SJSA1 (cell line): ENCODE measurements at regions not wholly inside any gene's neighbourhood (a gene's known extent, or its start where the extent isn't known, plus 50 kb on each side); places are given as distances from the start of the nearest gene placed in this dataset.
A peak's percentile ranks its signal among the peaks of the same experiment; 100 is the strongest.
"Not testable (repeated sequence)": the region's sequence is repeated elsewhere in the genome, so short reads cannot be mapped to it uniquely, and the experiment has no call there.

Source experiments
- DNase-seq, 2 experiments: peaks; one replicate each; pipeline ENCODE4 v3.0.0-alpha.2; 2015 to 2020; ENCODE audit warnings: low spot score in 2 of 2, low read depth in 1 of 2
- H3K27ac ChIP-seq: fragments of 250-450 bp; sonication (Bioruptor Pico); 2 replicates; pipeline ENCODE4 v1.5.1; 2020; ENCODE audit warnings: mild to moderate bottlenecking, moderate library complexity
- H3K27me3 ChIP-seq: fragments of 250-450 bp; sonication (Bioruptor Pico); replicated peaks from 2 replicates; pipeline ENCODE4 v1.5.1; 2020; ENCODE audit warnings: mild to moderate bottlenecking, moderate library complexity
- H3K36me3 ChIP-seq: fragments of 250-450 bp; sonication (Bioruptor Pico); 2 replicates; pipeline ENCODE4 v1.5.1; 2020; ENCODE audit warnings: mild to moderate bottlenecking
- H3K4me1 ChIP-seq: fragments of 250-450 bp; sonication (Bioruptor Pico); replicated peaks from 2 replicates; pipeline ENCODE4 v1.6.1; 2021; ENCODE audit warnings: mild to moderate bottlenecking
- H3K4me3 ChIP-seq: fragments of 250-450 bp; sonication (Bioruptor Pico); 2 replicates; pipeline ENCODE4 v1.5.1; 2020; ENCODE audit warnings: mild to moderate bottlenecking
- H3K9me3 ChIP-seq: fragments of 250-450 bp; sonication (Bioruptor Pico); replicated peaks from 2 replicates; pipeline ENCODE4 v1.5.1; 2020; ENCODE audit warnings: mild to moderate bottlenecking

DNA sequence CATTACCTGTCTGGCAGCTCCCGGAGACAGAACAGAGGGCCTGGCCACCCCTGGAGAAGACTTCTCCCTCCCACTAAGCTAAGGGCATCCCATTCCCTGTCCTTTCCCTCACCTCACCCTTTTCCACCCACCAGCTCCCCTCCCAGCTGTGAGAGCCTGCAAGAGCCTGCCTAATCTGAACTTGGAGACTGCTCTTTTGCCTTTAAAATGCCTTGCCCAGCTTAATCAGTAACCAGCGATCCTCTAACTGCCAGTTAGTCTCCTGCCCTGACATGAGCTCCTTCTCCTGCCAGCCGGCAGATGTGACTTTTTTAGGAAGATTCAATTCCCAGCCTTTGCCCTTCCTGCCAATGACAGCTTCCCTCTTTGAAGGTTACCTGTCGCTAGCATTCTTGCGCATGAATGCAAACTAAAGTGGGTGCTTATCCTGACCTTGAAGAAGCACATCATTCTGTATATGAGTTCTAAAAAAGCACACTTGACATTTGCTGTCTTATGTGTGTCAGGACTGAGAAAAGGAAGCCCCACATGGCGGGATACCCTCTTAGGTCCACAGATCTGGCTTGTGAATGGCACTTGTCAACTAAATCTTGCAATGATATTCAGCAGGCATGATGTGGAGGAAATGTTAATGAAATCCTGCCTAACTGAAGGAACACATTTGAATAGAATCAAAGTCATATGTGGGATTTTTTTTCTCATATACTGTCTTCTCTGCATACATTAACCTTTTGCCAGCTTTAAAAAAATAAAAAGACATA lies 411.2 kb upstream of the SLC30A5 start:
- Histone ChIP-seq H3K27ac (no peak overlapping the region), H3K4me3 (no peak overlapping the region), H3K9me3 (no peaks in the 10 kb centered on the region), H3K27me3 (no peaks in the 10 kb centered on the region), H3K4me1 (no peaks in the 10 kb centered on the region), H3K36me3 (no peaks in the 10 kb centered on the region)
- no peak for DNase-seq

DNA sequence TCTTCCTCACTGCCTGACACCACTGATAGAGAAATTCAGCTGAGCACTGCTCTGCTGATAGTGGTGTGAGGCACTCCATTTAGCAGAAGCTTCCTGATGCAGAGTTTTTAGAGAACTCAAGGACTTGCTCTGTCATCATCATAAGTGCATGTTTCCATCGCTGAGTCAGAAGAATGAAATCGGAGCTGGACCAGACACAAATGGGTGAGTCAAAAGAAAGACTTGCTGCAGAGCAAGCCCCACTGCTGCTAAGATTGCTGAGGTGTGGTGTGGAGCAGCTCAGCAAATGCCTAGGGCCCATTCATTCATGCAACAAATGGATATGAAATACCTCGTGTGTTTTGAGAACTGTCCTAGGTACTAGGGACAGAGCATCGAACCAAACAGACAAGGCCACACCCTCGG lies 410.2 kb upstream of the SLC30A5 start:
- peak in 1 of 2 experiments; percentile 1 for DNase-seq
- H3K27me3 ChIP-seq = no peaks in the 10 kb centered on the region
- H3K4me1 ChIP-seq = no peaks in the 10 kb centered on the region
- no peak overlapping the region for H3K27ac ChIP-seq
- H3K4me3 ChIP-seq = no peak overlapping the region
- no peaks in the 10 kb centered on the region for H3K9me3 ChIP-seq
- no peaks in the 10 kb centered on the region for H3K36me3 ChIP-seq

DNA sequence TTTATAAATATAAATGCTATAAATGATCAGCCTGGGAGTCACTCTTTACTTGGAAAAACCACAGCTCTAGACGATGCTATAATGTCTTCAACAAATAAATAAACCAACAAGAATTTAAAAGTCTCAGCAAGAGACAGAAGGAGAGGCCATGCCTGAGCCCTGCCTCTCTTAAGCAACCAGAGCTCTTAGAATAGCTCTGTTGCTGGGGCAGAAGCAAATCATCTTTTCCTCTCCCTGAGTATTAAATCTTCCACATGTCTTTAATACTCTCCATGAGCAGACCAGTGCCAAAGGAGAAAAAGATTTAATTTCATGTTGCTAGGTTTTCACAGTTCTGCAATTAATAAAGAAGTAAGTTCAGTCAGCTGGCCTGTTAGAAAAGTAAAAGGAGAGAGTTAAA lies 408.0 kb upstream of the SLC30A5 start:
- no peak for DNase-seq
- Histone ChIP-seq H3K36me3 (no peaks in the 10 kb centered on the region), H3K27me3 (no peaks in the 10 kb centered on the region), H3K27ac (no peak overlapping the region), H3K4me3 (no peak overlapping the region), H3K9me3 (no peaks in the 10 kb centered on the region), H3K4me1 (no peaks in the 10 kb centered on the region)

DNA sequence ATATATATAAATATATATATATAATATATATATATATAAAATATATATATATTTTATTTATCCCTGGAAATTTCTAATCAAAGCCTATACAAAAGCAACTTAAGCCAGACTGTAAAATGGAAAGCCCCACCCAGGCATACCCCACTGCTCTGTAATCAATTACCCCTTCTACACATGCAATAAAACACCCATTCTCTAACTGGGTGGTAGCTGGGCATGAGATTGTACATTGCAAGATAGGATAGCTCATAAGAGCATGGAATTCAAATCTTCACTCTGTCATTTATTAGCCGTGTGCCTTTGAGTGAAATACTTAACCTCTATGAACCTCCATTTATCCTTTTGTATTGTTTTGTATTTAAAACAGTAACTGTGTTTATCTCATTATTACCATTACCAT lies 405.3 kb upstream of the SLC30A5 start:
- H3K27ac ChIP-seq = no peak overlapping the region
- H3K4me1 ChIP-seq = no peaks in the 10 kb centered on the region

DNA sequence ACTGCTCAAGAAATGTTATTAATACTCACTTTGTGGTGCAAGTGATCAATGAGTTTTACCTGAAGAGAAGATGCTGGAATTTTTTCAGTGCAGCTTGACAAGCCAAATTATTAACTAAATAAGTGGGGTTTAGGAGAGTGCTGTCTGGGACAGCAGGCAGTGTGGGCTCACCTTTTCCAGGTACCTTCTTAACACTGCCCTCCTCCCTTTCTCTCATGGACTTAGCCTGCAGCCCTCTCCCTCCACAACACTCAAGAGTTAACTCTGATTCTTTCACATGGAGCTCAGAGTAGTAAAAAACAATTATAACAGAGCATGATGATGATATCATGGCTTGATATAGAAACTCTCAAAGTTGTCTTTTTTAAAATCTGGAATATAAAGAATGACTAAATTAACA lies 404.8 kb upstream of the SLC30A5 start:
- Histone ChIP-seq H3K4me3 (no peak overlapping the region), H3K27me3 (no peaks in the 10 kb centered on the region), H3K27ac (no peak overlapping the region), H3K36me3 (no peaks in the 10 kb centered on the region), H3K9me3 (no peaks in the 10 kb centered on the region), H3K4me1 (no peaks in the 10 kb centered on the region)
- DNase-seq = no peak

More for the DNA sequence above, 405.3 kb upstream of the SLC30A5 start:
- DNase-seq = no peak
- Histone ChIP-seq H3K36me3 (no peaks in the 10 kb centered on the region), H3K27me3 (no peaks in the 10 kb centered on the region), H3K4me3 (no peak overlapping the region), H3K9me3 (no peaks in the 10 kb centered on the region)

DNA sequence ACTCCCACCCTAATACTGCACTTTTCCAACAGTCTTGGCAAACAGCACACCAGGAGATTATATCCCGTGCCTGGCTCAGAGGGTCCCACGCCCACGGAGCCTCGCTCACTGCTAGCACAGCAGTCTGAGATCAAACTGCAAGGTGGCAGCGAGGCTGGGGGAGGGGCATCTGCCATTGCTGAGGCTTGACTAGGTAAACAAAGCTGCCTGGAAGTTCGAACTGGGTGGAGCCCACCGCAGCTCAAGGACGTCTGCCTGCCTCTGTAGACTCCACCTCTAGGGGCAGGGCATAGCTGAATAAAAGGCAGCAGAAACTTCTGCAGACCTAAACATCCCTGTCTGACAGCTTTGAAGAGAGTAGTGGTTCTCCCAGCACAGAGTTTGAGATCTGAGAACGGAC lies 401.9 kb upstream of the SLC30A5 start:
- not testable (repeated sequence) for H3K27me3 ChIP-seq, H3K36me3 ChIP-seq

DNA sequence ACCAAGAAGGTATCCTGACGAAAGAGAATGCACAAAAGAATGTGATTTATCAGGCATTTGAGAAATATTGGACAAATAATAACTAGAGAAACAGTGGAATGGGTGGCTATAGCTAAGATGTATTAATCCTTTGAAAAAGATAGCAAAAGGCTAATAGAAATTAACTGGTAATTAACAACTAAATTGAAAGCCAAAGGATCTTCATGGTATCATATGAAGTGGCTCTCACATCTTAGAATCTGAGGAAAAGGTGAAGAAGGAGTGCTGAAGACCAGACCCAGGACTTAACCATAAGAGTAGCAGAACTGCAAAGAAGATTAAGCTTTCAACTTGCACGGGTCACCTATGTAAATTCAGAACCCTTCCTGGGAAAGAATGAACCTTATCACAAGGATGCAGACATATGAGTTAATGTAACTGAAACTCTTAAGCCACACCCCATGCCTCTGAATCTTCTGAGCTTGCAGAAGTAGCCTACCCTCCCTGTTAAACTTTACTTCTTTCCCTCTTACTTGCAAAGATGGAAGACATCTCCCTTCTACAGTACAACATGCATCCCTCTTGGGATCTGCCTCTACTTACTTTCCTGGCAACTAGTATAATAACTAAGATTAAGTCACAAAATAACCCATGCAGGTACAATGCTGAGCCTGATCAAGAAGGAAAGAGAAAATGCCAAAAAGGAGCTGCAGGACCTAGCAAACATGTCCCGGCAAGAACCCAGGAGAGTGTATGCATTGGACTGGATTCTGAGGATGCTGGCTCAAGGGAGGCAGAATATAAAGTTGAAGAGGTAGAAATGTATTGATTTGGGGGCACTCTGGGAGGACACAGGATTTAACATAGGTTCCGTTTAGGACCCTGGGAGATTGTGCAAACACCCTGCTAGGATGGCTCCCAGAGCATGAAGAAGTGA lies 395.5 kb upstream of the SLC30A5 start:
- DNase-seq = no peak
- Histone ChIP-seq H3K27ac (no peak overlapping the region), H3K9me3 (no peaks in the 10 kb centered on the region), H3K27me3 (no peaks in the 10 kb centered on the region), H3K36me3 (no peaks in the 10 kb centered on the region), H3K4me1 (no peaks in the 10 kb centered on the region), H3K4me3 (no peak overlapping the region)

More for the DNA sequence above, 401.9 kb upstream of the SLC30A5 start:
- not testable (repeated sequence) for H3K9me3 ChIP-seq, DNase-seq, H3K27ac ChIP-seq, H3K4me3 ChIP-seq, H3K4me1 ChIP-seq

DNA sequence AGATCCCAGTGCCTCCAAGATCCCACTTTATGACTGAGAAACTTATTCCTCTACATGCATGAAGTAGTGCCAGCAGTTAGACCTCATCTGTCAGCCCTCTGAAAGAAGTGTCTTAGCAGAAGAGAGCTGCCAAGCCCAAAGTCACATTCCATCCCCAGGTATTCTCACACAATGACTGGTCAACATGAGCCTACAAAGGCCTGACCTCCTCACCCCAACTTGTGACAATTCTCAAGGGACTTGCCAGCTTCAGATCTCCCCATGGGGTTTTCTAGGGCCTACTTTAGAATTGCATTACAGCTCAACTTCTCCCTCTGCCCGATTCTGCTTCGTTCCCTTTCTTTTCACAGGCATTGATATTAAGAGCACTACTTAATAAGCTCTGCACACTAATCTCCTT lies 393.8 kb upstream of the SLC30A5 start:
- H3K27ac ChIP-seq = no peak overlapping the region
- H3K4me3 ChIP-seq = no peak overlapping the region
- H3K4me1 ChIP-seq = no peaks in the 10 kb centered on the region
- no peak for DNase-seq
- H3K36me3 ChIP-seq = no peaks in the 10 kb centered on the region
- H3K9me3 ChIP-seq = no peaks in the 10 kb centered on the region
- H3K27me3 ChIP-seq = no peaks in the 10 kb centered on the region

DNA sequence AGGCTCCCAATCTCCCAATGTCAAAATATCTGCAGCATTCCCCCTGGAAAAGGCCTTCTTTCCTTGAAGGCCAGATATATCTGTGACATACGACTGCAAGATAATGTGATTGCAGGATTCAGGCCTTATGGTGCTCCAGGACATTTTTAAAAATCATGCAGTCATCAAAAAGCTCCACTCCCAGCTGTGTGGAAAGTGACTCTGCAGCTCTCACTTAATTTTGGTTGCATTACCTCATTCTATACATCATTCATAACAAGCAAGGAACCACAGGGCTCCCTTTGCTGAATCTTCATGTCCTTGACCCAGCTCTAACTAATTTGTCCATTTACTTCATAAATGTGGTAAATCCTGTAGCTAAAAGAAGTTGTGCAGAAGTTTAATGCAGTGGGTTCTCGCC lies 386.2 kb upstream of the SLC30A5 start:
- H3K27ac ChIP-seq = no peak overlapping the region
- DNase-seq = no peak

DNA sequence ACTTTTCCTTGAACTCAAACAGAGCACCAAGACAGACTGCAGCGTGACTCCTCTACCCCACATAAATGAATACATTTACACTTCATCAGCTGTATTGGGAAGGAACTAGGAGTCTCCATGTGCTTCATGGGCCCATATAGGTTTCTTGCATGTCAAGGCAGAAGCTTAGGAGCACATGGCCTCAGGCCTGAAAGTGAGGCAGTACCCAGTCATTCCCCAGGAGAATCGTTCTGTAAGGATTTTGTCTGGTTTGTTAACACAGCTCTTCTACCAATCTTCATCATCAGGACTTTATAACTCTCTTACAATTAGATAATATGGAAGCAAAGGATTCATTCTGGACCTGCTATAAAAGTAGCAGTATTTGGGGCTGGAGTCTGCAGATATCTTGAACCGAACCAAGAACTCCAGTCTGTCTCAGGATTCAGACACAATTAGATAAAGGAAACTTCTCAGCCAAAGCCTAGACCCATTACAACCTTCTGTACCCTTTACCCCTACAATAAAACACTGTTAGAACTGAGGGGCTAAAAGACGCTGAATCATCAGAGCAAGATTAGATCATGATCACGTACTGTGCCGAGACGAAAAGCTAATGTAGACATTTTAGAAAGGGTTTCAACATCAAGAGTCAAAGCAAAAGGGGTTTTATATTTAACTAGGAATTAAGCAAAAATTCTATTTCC lies 385.5 kb upstream of the SLC30A5 start:
- no peaks in the 10 kb centered on the region for H3K9me3 ChIP-seq
- H3K27me3 ChIP-seq = no peaks in the 10 kb centered on the region
- H3K4me1 ChIP-seq = no peaks in the 10 kb centered on the region
- H3K27ac ChIP-seq = no peak overlapping the region
- no peak for DNase-seq
- H3K4me3 ChIP-seq = no peak overlapping the region
- no peaks in the 10 kb centered on the region for H3K36me3 ChIP-seq

More for the DNA sequence above, 386.2 kb upstream of the SLC30A5 start:
- Histone ChIP-seq H3K4me3 (no peak overlapping the region), H3K36me3 (no peaks in the 10 kb centered on the region), H3K27me3 (no peaks in the 10 kb centered on the region), H3K4me1 (no peaks in the 10 kb centered on the region), H3K9me3 (no peaks in the 10 kb centered on the region)

DNA sequence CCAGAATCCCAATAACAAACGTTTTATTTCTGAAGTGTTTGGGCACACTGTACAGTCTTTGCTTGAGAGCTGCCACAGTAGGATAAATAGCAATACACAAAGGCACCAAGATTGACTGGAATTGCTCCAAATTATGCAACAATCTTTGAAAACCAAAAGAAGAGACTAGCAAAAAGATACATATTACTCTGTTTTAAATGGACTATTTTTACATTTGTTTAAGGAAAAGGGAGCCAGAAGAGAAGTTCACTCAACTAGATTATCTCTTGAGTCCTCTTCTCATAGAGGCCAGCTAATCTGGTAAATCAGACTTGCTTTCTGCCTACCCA lies 385.0 kb upstream of the SLC30A5 start:
- Histone ChIP-seq H3K27me3 (no peaks in the 10 kb centered on the region), H3K36me3 (no peaks in the 10 kb centered on the region), H3K27ac (no peak overlapping the region), H3K4me3 (no peak overlapping the region), H3K9me3 (no peaks in the 10 kb centered on the region), H3K4me1 (no peaks in the 10 kb centered on the region)
- no peak for DNase-seq

DNA sequence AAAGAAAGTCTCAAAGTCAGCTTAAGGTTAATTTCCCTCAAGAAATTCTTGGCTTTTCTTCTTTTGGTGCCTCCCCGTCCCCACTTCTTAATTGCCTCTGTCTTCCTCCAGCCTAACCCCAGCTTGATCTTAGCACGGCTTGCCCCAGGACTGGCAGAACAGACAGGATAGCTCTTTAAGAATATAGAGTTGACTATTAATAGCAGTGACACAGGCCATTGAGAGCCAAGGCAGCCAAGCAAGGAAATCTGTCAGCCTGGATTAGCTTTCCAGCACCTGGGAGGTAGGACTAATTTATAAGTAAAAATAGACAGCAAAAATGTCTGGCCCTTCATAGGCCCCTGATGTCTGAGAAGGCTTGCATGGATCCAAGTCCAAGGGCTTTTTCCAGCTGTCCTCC lies 384.6 kb upstream of the SLC30A5 start:
- no peak for DNase-seq
- Histone ChIP-seq H3K4me1 (no peaks in the 10 kb centered on the region), H3K9me3 (no peaks in the 10 kb centered on the region), H3K27me3 (no peaks in the 10 kb centered on the region), H3K27ac (no peak overlapping the region), H3K36me3 (no peaks in the 10 kb centered on the region), H3K4me3 (no peak overlapping the region)

DNA sequence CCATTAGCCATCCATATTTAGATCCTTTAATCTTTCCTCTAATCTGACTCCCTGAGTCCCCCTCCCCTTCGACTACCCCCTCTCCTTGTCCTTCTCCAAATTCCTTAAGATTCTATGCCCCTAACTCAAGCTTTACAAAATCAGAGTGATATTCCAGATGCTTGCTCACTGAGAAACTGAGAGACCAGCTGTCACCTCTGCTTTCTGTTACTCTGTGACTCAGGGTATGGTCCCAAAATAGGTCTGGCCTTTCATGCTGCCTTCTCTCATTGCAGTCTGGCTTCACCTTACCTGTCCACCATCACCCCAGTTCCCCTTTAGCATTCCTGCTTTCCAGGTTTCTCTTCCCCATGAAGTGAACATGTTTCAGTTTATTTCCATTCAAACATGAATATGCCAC lies 383.3 kb upstream of the SLC30A5 start:
- Histone ChIP-seq H3K4me3 (no peak overlapping the region), H3K4me1 (no peaks in the 10 kb centered on the region), H3K27me3 (no peaks in the 10 kb centered on the region), H3K27ac (no peak overlapping the region), H3K9me3 (no peaks in the 10 kb centered on the region), H3K36me3 (no peaks in the 10 kb centered on the region)
- no peak for DNase-seq
